ENCODE measurements at regions not wholly inside any gene's neighbourhood (a gene's known extent, or its start where the extent isn't known, plus 50 kb on each side); places are given as distances from the start of the nearest gene placed in this dataset.

GRCh38 chr12:14113031-14113430, 131.6 kb upstream of the GRIN2B start:
- Histone ChIP-seq H3K4me3 (ENCODE audit: low read depth, low read length, poor library complexity, severe bottlenecking) (no peak overlapping the region), H3K27ac (ENCODE audit: low read depth, low read length, poor library complexity, severe bottlenecking) (no peak overlapping the region), H3K36me3 (ENCODE audit: insufficient read depth, low read length, poor library complexity, severe bottlenecking) (no peaks in the 10 kb centered on the region), H3K4me1 (ENCODE audit: insufficient read depth, low read length, poor library complexity, severe bottlenecking) (no peaks in the 10 kb centered on the region), H3K27me3 (replicated peaks; ENCODE audit: insufficient read depth, low read depth, low read length, poor library complexity) (peaks cover 9% of the 10 kb centered on the region), H3K9me3 (ENCODE audit: low read depth, low read length, poor library complexity, severe bottlenecking) (no peaks in the 10 kb centered on the region)
- intact Hi-C loops (cut with micrococcal nuclease; ENCODE audit: unreplicated experiment): no loop called here
- no TSS peak for BruUV-seq (replicated peaks)
- TF ChIP-seq, protein P1, sequence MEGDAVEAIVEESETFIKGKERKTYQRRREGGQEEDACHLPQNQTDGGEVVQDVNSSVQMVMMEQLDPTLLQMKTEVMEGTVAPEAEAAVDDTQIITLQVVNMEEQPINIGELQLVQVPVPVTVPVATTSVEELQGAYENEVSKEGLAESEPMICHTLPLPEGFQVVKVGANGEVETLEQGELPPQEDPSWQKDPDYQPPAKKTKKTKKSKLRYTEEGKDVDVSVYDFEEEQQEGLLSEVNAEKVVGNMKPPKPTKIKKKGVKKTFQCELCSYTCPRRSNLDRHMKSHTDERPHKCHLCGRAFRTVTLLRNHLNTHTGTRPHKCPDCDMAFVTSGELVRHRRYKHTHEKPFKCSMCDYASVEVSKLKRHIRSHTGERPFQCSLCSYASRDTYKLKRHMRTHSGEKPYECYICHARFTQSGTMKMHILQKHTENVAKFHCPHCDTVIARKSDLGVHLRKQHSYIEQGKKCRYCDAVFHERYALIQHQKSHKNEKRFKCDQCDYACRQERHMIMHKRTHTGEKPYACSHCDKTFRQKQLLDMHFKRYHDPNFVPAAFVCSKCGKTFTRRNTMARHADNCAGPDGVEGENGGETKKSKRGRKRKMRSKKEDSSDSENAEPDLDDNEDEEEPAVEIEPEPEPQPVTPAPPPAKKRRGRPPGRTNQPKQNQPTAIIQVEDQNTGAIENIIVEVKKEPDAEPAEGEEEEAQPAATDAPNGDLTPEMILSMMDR (conservative IDR thresholded peaks at IDR 0.05; ENCODE audit: low read depth, low read length): no peak
- POLR2A ChIA-PET (ENCODE audit: low non-redundant PET): no interaction called here
- CTCF ChIA-PET: interaction anchor here (1.2 kb wide), 1 partner anchor 168 kb away, joined by 5 read pairs; no protein-coding TSS in a partner anchor
- no peak for DNase-seq (ENCODE audit: low spot score)

DNA sequence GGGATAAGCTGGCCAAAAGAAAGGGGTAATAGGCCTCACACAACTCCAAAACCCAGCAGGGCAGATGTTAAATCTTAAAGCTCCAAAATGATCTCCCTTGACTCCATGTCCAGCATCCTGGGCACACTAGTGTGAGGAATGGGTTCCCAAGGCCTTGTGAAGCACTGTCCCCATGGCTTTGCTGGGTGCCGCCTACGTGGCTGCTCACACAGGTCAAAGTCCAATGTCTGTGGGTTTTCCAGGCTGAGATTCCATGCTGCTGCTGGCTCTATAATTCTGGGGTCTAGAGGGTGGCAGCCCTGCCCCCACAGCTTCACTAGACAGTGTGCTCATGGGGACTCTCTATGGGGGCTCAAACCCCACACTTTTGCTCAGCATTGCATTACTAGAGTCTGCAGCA, 145.3 kb upstream of the GRIN2B start:
- H3K4me1 ChIP-seq (ENCODE audit: insufficient read depth, low read length, poor library complexity, severe bottlenecking): no peaks in the 10 kb centered on the region
- no peak for DNase-seq (ENCODE audit: low spot score)
- H3K27ac ChIP-seq (ENCODE audit: low read depth, low read length, poor library complexity, severe bottlenecking): no peak overlapping the region
- BruUV-seq (replicated peaks): no TSS peak
- intact Hi-C loops (cut with micrococcal nuclease; ENCODE audit: unreplicated experiment): no loop called here
- no peak overlapping the region for H3K4me3 ChIP-seq (ENCODE audit: low read depth, low read length, poor library complexity, severe bottlenecking)
- H3K36me3 ChIP-seq (ENCODE audit: insufficient read depth, low read length, poor library complexity, severe bottlenecking): no peaks in the 10 kb centered on the region
- no peaks in the 10 kb centered on the region for H3K9me3 ChIP-seq (ENCODE audit: low read depth, low read length, poor library complexity, severe bottlenecking)
- TF ChIP-seq, protein P1 (conservative IDR thresholded peaks at IDR 0.05; ENCODE audit: low read depth, low read length): no peak
- TF ChIP-seq EZH2 (IDR thresholded peaks at IDR 0.05; ENCODE audit: borderline replicate concordance, low read depth, low read length, poor library complexity, severe bottlenecking): no peak
- CTCF ChIA-PET: no interaction called here
- POLR2A ChIA-PET (ENCODE audit: low non-redundant PET): no interaction called here
- peaks cover 18% of the 10 kb centered on the region for H3K27me3 ChIP-seq (replicated peaks; ENCODE audit: insufficient read depth, low read depth, low read length, poor library complexity)

- H3K36me3 ChIP-seq (ENCODE audit: insufficient read depth, low read length, poor library complexity, severe bottlenecking): no peaks in the 10 kb centered on the region
- H3K9me3 ChIP-seq (ENCODE audit: low read depth, low read length, poor library complexity, severe bottlenecking): no peaks in the 10 kb centered on the region
- CTCF ChIA-PET: no interaction called here
- TF ChIP-seq EZH2 (IDR thresholded peaks at IDR 0.05; ENCODE audit: borderline replicate concordance, low read depth, low read length, poor library complexity, severe bottlenecking): no peak
- TF ChIP-seq, protein P1 (conservative IDR thresholded peaks at IDR 0.05; ENCODE audit: low read depth, low read length): no peak
- intact Hi-C loops (cut with micrococcal nuclease; ENCODE audit: unreplicated experiment): no loop called here
- no peak overlapping the region for H3K27ac ChIP-seq (ENCODE audit: low read depth, low read length, poor library complexity, severe bottlenecking)
- peaks cover 35% of the 10 kb centered on the region for H3K27me3 ChIP-seq (replicated peaks; ENCODE audit: insufficient read depth, low read depth, low read length, poor library complexity)
- no peaks in the 10 kb centered on the region for H3K4me1 ChIP-seq (ENCODE audit: insufficient read depth, low read length, poor library complexity, severe bottlenecking)
- H3K4me3 ChIP-seq (ENCODE audit: low read depth, low read length, poor library complexity, severe bottlenecking): no peak overlapping the region
- DNase-seq (ENCODE audit: low spot score): no peak
- BruUV-seq (replicated peaks): no TSS peak
- POLR2A ChIA-PET (ENCODE audit: low non-redundant PET): no interaction called here
These were observed 148.3 kb upstream of the GRIN2B start for GRCh38 chr12:14129611-14130195.

Measured in A673 (cell line).